Endothelial cell of umbilical vein (primary cell): ENCODE measurements at regions not wholly inside any gene's neighbourhood (a gene's known extent, or its start where the extent isn't known, plus 50 kb on each side); places are given as distances from the start of the nearest gene placed in this dataset.

Experiments
- BruUV-seq: library from RNA; stranded (reverse); fragments of 400-500 nt; replicated peaks from 2 replicates; lab custom pipeline; 2021; lab: Mats Ljungman, UMichigan
- CTCF ChIA-PET: fragments of 300-600, 350-600 bp; sonication (Branson Sonifier 250); formaldehyde crosslinking; loops from one replicate; lab custom pipeline; 2021; ENCODE audit warnings: antibody characterized with exemption, inconsistent platforms; lab: Charles Lee
- POLR2A ChIA-PET: fragments of 300-600, 350-600 bp; sonication (Branson Sonifier 250); formaldehyde crosslinking; loops from one replicate; lab custom pipeline; 2021; ENCODE audit warnings: antibody characterized with exemption, inconsistent platforms; lab: Charles Lee
- DNase-seq: peaks from one replicate; pipeline ENCODE4 v3.0.0-alpha.2; 2011; ENCODE audit warnings: low read depth, low spot score
- FAIRE-seq: peaks from 2 replicates; lab custom pipeline; 2011; peaks lifted over from hg19 to GRCh38; lab: Jason Lieb, UNC
- H2AFZ ChIP-seq: 2 replicates; pipeline ENCODE4 v1.6.0; 2012; ENCODE audit warnings: low read depth, low read length, control low read depth, inconsistent platforms
- H3K27ac ChIP-seq: 2 replicates; pipeline ENCODE4 v1.5.1; 2011; ENCODE audit warnings: low read depth, mild to moderate bottlenecking, control low read depth, low read length, moderate library complexity; ENCODE audit not compliant: insufficient read depth
- H3K27me3 ChIP-seq, 2 experiments: 2 replicates each; pipeline versions ENCODE4 v1.6.0 to v1.6.1; 2011; ENCODE audit warnings: low read length in 2 of 2, mixed read lengths in 1 of 2; ENCODE audit not compliant: control insufficient read depth in 2 of 2, insufficient read depth in 2 of 2
- H3K36me3 ChIP-seq, 2 experiments: 2 replicates in 1 of 2; 3 replicates in 1 of 2; pipeline ENCODE4 v1.5.1; 2011; ENCODE audit warnings: low read length in 2 of 2, mild to moderate bottlenecking in 1 of 2, moderate library complexity in 1 of 2; ENCODE audit not compliant: control insufficient read depth in 2 of 2, insufficient read depth in 2 of 2; ENCODE audit errors: extremely low read depth in 1 of 2
- H3K4me1 ChIP-seq: 3 replicates; pipeline ENCODE4 v1.5.1; 2011; ENCODE audit warnings: mild to moderate bottlenecking, low read length; ENCODE audit not compliant: control insufficient read depth, insufficient read depth; ENCODE audit errors: extremely low read depth
- H3K4me2 ChIP-seq: 2 replicates; pipeline ENCODE4 v1.6.1; 2011; ENCODE audit warnings: low read length, control low read depth, mixed read lengths; ENCODE audit not compliant: insufficient read depth
- H3K4me3 ChIP-seq, 3 experiments: fragments of 200-600 bp in 1 of 3; sonication (generic), shearing (Covaris generic) in 1 of 3; replicated peaks in 1 of 3; 2 replicates each; pipeline ENCODE4 v1.5.1; 2011 to 2016; ENCODE audit warnings: control low read depth in 3 of 3, low read length in 3 of 3, mild to moderate bottlenecking in 2 of 3, inconsistent platforms in 1 of 3, low read depth in 1 of 3, moderate library complexity in 1 of 3; ENCODE audit not compliant: insufficient read depth in 1 of 3
- H3K79me2 ChIP-seq: 2 replicates; pipeline ENCODE4 v1.6.0; 2012; ENCODE audit warnings: low read length, inconsistent platforms; ENCODE audit not compliant: control insufficient read depth, insufficient read depth
- H3K9ac ChIP-seq: replicated peaks from 2 replicates; pipeline ENCODE3; 2011; ENCODE audit warnings: low read length, control low read depth; ENCODE audit not compliant: insufficient read depth; ENCODE audit errors: extremely low read depth
- H3K9me1 ChIP-seq: replicated peaks from 3 replicates; pipeline ENCODE4 v1.6.0; 2011; ENCODE audit warnings: mild to moderate bottlenecking, low read length; ENCODE audit not compliant: control insufficient read depth, insufficient read depth; ENCODE audit errors: extremely low read depth
- H3K9me3 ChIP-seq: replicated peaks from 2 replicates; pipeline ENCODE4 v1.5.1; 2012; ENCODE audit warnings: low read length, inconsistent platforms; ENCODE audit not compliant: control insufficient read depth, insufficient read depth
- H4K20me1 ChIP-seq: replicated peaks from 2 replicates; pipeline ENCODE3; 2011; ENCODE audit warnings: mild to moderate bottlenecking, low read length; ENCODE audit not compliant: control insufficient read depth, insufficient read depth; ENCODE audit errors: extremely low read depth
- CTCF ChIP-seq, 2 donors: IDR thresholded peaks; 1 replicate in 1 of 2; 2 replicates in 1 of 2; pipeline ENCODE4 v1.5.1; 2011; ENCODE audit warnings: low read length in 2 of 2, mild to moderate bottlenecking in 2 of 2, moderate library complexity in 2 of 2, control low read depth in 1 of 2, inconsistent platforms in 1 of 2, low read depth in 1 of 2; ENCODE audit not compliant: insufficient read depth in 1 of 2; ENCODE audit errors: extremely low read depth in 1 of 2
- FOS ChIP-seq: IDR thresholded peaks from 2 replicates; pipeline ENCODE4 v1.6.1; 2011; ENCODE audit warnings: mild to moderate bottlenecking, low read length, moderate library complexity, borderline replicate concordance; ENCODE audit not compliant: insufficient read depth
- GATA2 ChIP-seq: IDR thresholded peaks from 2 replicates; pipeline ENCODE4 v1.7.0; 2011; ENCODE audit warnings: low read depth, mild to moderate bottlenecking, moderate library complexity, mixed read lengths, low read length; ENCODE audit not compliant: insufficient read length, insufficient read depth
- JUN ChIP-seq: IDR thresholded peaks from 2 replicates; pipeline ENCODE4 v1.6.1; 2011; ENCODE audit warnings: borderline replicate concordance, low read depth; ENCODE audit not compliant: insufficient read length, insufficient read depth
- MAX ChIP-seq: IDR thresholded peaks from 2 replicates; pipeline ENCODE4 v1.6.1; 2011; ENCODE audit not compliant: insufficient read depth, insufficient read length
- MYC ChIP-seq: IDR thresholded peaks from one replicate; pipeline ENCODE4 v1.6.1; 2011; ENCODE audit warnings: mild to moderate bottlenecking, low read depth, low read length
- POLR2A ChIP-seq: IDR thresholded peaks from 2 replicates; pipeline ENCODE4 v1.6.1; 2012; ENCODE audit warnings: low read depth, mild to moderate bottlenecking, control low read depth, low read length
- POLR2AphosphoS5 ChIP-seq: IDR thresholded peaks from 2 replicates; pipeline ENCODE4 v1.6.1; 2012; ENCODE audit warnings: low read depth, mild to moderate bottlenecking, control low read depth, low read length, moderate library complexity; ENCODE audit not compliant: insufficient read depth
- dilution Hi-C: fragments of 300-500 bp; cut with MboI; formaldehyde crosslinking; loops from one replicate; pipeline ENCODE4 v1.15.0; 2019; ENCODE audit warnings: low sequenced_read_pairs; ENCODE audit not compliant: extremely low pct_ligation_motif_present
- intact Hi-C: fragments of 100-400 bp; cut with micrococcal nuclease; formaldehyde crosslinking; loops from one replicate; pipeline ENCODE4 v1.10.0; 2022

- POLR2A ChIA-PET = no interaction called here
- Histone ChIP-seq H3K36me3 (no peaks in the 10 kb centered on the region), H3K9me1 (no peaks in the 10 kb centered on the region), H4K20me1 (no peaks in the 10 kb centered on the region), H3K9ac (no peak overlapping the region), H3K27me3 (no peaks in the 10 kb centered on the region), H3K9me3 (no peaks in the 10 kb centered on the region), H2AFZ (no peak overlapping the region), H3K79me2 (no peaks in the 10 kb centered on the region), H3K4me2 (no peak overlapping the region), H3K4me3 (no peak overlapping the region), H3K4me1 (no peaks in the 10 kb centered on the region), H3K27ac (no peak overlapping the region)
- CTCF ChIA-PET = no interaction called here
- BruUV-seq = no TSS peak
- no peak for DNase-seq
- FAIRE-seq = no peak
- intact Hi-C loops (no loop called here), dilution Hi-C loops (no loop called here)
- TF ChIP-seq MAX = no peak
- no peak for TF ChIP-seq POLR2A
- no peak for TF ChIP-seq MYC
- TF ChIP-seq GATA2 = no peak
- TF ChIP-seq FOS = no peak
- TF ChIP-seq JUN = no peak
- no peak for TF ChIP-seq CTCF (IDR thresholded peaks at IDR 0.05; ENCODE audit: extremely low read depth in 1 of 2, insufficient read depth in 1 of 2, low read depth in 1 of 2, low read length in 2 of 2)
- no peak for TF ChIP-seq POLR2AphosphoS5
These were observed 90.9 kb upstream of the RUNX3 start for GRCh38 chr1:25020851-25021590.
